GM19240 (cell line): ENCODE measurements at regions not wholly inside any gene's neighbourhood (a gene's known extent, or its start where the extent isn't known, plus 50 kb on each side); places are given as distances from the start of the nearest gene placed in this dataset.

Experiments used
- DNase-seq: peaks from one replicate; pipeline ENCODE4 v3.0.0; 2011; ENCODE audit warnings: low spot score; ENCODE audit not compliant: insufficient read length

DNA sequence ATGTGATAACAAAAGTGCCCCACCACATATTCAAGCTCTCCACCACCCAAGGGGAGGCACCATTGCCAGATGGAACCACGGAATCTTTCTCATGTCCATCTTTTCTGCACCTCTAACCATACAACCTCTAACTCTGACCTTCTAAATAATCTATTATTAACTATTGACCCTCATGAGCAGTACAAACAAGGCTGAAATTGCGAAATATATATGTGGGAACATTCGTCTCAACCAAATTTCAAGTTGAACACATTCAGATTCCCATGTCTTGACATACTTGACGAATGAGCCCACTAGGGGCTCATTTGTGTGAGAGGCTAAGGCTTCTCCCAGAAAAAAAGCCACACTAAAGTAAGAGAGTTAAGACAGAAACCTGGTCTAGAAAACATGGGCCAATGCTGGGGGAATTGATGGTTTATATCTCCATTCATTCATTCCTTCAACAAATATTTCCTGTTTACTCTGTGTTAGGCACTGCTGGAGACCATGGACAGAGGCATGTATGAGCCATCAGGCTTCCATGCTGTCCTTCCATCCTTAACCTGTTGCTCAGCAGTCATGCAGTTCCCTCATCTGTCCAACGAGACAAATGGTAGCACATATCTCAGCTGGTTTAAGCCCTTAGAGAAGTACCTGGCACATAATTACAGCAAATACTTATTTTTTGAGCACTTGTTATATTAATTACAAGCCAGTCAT, 130.4 kb downstream of the ESM1 start:
- no peak for DNase-seq

DNA sequence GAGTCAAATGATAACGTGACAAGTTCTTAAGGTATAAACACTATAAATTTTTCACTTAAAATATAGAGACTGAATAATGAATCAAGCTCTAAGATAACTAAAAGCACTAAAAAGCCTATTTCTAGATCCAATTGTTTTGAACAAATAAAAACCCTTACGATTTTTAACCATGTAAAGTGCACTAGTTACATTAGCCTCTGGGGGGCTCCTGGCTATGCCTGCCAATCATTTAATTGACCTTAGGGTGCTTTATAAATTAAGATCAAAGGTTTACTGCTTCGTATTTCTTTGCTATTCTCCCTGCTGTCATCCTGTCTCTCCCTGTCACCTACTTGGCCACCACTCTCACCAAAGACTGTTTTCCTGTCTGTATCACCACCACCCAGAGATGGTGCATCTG, 133.4 kb downstream of the ESM1 start:
- DNase-seq, result no peak

GRCh38 chr5:54851449-54851848, 133.9 kb downstream of the ESM1 start:
- DNase-seq, result no peak

DNA sequence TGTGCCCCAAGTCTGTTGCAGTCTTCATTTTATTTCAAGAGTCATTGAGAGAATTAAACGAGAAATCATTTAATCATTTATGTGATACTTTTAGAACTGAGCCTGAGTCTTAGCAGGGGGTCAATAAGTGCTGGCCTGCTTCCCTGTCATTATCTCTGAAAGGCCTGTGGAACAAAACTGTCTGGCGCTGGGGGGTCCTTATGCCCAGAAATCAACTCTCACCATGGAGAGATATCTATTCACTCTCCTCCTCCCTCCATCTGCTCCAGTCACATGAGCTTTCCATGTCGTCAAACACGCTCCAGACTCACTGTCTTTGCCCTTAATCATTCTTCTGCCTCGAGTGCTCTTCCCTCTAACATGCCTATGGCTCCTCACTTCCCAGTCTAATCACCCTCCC, 136.8 kb downstream of the ESM1 start:
- DNase-seq, result no peak

DNA sequence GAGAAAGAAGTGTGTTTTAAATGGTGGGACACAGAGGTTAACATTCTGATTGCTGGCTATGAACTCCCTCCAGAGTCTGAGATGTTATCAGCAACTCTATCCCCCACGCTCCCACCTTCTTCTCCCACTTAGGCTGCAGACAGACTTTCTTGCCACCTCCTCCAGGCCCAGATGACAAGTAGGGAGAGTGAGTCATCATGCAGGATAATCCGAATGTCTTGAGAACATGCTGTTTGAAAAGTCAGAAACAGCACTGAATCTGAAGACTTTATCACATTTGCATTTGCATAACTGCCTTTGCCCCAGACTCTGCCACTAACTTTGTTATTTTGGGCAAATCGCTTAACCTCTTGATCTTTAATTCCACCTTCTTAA, 139.8 kb downstream of the ESM1 start:
- DNase-seq, result no peak

- no peak for DNase-seq
These were observed 140.4 kb downstream of the ESM1 start for GRCh38 chr5:54844905-54845566.

GRCh38 chr5:54844266-54844665, 141.1 kb downstream of the ESM1 start:
- no peak for DNase-seq

DNA sequence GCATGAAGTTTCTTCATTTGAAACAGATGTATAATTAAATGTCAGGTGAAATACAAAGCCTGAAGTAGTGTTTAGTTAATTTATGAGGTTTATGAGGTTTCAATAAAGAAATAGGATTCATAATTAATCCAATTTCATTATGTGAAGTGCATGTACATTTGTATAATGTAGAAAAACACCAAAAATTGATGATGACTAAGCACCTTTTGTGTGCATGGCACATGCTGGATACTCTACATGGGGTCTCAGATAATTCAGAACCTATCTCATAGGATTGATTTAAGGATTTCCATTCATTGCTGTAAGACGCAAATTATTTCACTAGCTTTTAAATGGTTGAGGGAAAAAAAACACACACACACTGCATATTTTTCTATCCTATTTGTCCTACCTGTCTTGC, 143.9 kb downstream of the ESM1 start:
- DNase-seq, result no peak

- no peak for DNase-seq
These were observed 146.6 kb downstream of the ESM1 start for GRCh38 chr5:54838843-54839242.

DNA sequence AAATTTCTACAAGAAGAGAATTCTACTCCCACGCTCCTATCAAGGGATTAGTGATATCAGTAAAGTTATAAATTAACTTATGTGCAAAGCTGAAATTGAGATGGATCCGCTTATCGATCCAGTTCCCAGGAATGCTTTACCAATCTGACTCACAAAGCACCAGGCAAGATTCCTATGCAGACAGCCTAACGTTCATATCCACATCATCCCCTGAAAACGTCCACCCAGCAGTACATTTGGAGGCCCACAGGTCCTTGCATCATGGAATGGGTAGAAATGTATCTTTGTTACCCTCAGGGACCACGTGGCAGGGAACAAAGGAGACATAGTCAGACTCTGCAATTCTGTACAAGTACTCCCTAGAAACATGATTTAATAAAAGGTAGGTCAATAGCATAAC, 147.4 kb downstream of the ESM1 start:
- DNase-seq, result no peak

- no peak for DNase-seq
These were observed 148.3 kb downstream of the ESM1 start for GRCh38 chr5:54837093-54837492.

GRCh38 chr5:54835647-54836046, 149.7 kb downstream of the ESM1 start:
- no peak for DNase-seq

DNA sequence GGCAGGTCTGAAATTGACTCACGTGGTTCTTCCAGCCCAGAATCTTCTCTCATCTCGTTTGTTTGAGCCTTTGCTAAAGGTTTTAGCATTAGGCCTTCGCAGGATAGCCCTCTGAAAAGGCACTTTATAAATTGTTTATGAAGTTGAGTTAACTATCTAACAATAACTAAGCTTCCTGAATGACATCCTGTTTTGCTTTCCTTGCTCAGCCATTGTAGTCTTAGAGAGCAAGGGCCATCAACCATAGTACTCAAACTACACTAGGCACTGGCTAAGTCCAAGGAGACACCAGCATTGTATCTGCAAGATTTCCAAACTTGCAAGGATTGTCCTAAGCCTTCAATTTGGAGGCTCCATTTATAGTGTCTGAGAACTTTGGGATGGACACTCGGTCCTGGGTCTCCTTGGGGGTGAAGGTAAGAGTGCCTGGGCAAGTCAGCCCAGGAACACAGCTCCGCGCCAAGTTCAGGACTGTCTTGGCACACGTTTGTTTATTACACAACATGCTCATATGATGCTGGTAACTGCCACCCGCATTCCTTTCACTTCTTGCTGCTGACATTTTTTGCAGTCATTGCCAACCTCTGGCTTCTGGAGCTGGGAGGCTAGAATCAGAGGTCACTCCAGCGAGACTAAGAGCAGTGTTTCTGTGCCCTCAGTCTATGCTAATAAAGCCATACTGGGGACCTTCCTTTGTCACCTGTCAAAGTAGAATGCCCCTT, 151.1 kb downstream of the ESM1 start:
- no peak for DNase-seq

DNA sequence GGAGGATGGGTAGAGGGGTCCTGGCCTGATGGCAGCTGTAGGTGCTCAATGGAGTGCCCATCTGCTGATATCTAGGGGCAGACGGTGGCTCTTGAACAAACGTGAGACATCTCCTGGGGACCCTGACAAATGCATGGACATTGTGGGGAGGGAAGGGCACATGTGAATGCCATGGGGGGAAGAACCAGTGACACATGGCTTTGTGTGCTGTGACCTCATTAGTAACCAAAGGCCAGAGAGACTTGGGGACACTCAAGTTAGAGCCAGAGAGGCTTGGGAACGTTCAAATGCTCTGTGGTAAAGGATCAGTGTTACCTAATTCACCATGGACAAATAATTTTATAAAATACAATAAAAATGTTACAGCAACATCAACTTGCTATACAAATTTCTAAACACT, 151.8 kb downstream of the ESM1 start:
- DNase-seq, result no peak

DNA sequence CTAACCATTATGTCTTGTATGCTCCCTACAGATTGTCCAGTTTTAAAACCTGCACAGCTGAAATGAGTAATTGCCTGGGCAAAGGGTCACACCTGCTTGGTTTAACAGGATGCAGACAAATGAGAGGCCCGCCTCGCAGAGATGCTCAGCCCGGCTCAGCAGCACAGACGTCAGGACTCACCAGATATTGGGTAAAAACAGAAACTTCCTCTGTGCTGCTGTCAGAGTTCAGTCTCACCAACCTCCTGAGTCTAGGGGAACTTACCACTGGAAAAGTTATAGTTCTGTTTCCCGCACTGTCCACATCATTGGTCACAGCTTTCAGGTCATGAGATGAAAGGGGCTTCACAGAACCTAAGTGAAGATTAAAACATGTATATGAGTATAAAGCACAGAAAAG, 152.5 kb downstream of the ESM1 start:
- DNase-seq, result no peak

- no peak for DNase-seq
These were observed 153.3 kb downstream of the ESM1 start for GRCh38 chr5:54832045-54832444.

DNA sequence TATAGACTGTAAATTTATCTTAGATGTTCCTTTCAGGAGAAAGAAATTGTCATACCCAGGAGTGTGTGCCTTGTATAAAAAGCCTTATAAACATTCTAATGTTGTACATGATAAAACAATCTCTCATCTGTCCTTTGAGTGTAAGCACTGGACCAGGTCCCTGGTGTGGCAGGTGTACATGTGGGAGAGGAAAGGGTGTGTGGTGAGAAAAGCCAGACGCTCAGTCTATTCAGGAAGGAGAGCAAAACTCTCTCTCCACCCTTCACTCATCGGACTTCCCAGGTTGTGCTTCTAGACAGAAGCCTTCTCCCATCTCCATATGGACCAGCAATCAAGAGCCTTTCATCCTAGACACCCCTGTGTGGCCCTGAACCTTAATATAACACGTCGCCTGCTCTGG, 154.2 kb downstream of the ESM1 start:
- no peak for DNase-seq

GRCh38 chr5:54829676-54830535, 155.5 kb downstream of the ESM1 start:
- DNase-seq, result no peak

DNA sequence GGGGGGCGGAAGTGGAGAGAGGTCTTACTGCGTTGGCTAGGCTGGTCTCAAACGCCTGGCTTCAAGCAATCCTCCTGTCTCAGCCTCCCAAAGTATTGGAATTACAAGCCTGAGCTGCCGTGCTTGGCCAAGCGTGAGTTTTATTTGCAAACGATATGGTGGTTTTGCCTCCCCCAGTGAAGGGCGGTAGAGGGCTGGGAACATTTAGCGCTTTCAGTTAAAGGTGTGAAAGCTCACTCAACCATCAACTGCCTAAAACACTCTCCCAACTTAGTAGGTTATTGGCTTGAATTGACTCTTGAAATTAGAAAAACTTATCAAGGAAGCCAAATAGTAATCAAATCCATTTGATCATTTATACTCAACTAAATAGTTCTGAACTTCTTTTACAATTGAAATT, 156.3 kb downstream of the ESM1 start:
- DNase-seq, result no peak

DNA sequence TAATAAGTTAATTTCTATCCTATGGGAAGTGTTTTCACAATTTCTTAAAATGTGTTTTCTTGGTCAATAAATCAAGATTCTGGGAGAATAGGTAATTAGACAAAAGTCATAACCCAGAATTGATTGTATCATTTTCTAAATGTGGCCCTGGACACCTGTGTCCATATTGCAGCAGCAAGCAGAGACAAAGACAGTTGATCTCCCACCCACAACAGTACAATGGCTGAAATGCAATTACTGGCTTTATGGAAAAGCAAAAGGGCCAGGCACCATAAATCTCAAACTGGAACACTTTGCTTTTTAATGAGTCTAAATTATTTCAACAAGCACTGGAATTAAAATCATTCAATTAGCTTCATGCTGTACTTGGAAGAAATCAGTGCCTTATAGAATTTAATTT, 157.2 kb downstream of the ESM1 start:
- no peak for DNase-seq

DNA sequence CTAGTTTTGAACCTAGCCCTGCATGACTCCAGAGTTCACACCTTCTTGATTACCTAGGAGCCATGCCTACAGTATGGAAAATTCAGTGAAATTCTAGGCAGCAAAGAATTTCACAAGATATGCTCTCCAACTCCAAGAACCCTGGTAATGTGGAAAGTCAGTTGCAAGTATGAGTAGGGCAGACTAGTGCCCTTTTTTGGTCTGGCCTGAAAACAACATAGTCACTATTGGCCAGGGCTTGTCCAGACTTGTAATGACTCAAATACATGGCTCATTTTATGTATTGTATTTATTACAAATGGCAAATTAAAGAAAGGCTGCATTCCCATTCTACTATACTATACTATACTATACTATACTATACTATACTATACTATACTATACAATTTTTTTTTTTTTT, 160.4 kb downstream of the ESM1 start:
- no peak for DNase-seq

- no peak for DNase-seq
These were observed 162.4 kb downstream of the ESM1 start for GRCh38 chr5:54823006-54823405.
